AG04450 (cell line): ENCODE measurements at regions not wholly inside any gene's neighbourhood (a gene's known extent, or its start where the extent isn't known, plus 50 kb on each side); places are given as distances from the start of the nearest gene placed in this dataset.

Source experiments
- CTCF ChIA-PET: fragments of 300-600, 350-600 bp; formaldehyde crosslinking; extraction: SDS; loops from one replicate; lab custom pipeline; 2022; ENCODE audit warnings: antibody characterized with exemption, inconsistent platforms; lab: Charles Lee
- POLR2A ChIA-PET: fragments of 350-600 bp; formaldehyde crosslinking; extraction: SDS; loops from one replicate; lab custom pipeline; 2021; ENCODE audit warnings: antibody characterized with exemption, inconsistent platforms; lab: Yijun Ruan, JAX
- DNase-seq: peaks from one replicate; pipeline ENCODE4 v3.0.0-alpha.2; 2011; ENCODE audit warnings: low read depth, low spot score
- H3K27ac ChIP-seq: one replicate; pipeline ENCODE4 v1.5.1; 2012; ENCODE audit warnings: low read depth, low read length, control low read depth
- H3K27me3 ChIP-seq: one replicate; pipeline ENCODE4 v1.6.0; 2012; ENCODE audit warnings: low read length; ENCODE audit not compliant: control insufficient read depth, insufficient read depth
- H3K4me3 ChIP-seq: 2 replicates; pipeline ENCODE4 v1.5.1; 2011; ENCODE audit warnings: mild to moderate bottlenecking, low read depth, low read length, control low read depth
- H3K9me3 ChIP-seq: 2 replicates; pipeline ENCODE4 v1.5.1; 2012; ENCODE audit warnings: low read length; ENCODE audit not compliant: control insufficient read depth, insufficient read depth
- CTCF ChIP-seq: IDR thresholded peaks from 2 replicates; pipeline ENCODE4 v1.5.1; 2011; ENCODE audit warnings: low read depth, low read length, control low read depth, inconsistent platforms

DNA sequence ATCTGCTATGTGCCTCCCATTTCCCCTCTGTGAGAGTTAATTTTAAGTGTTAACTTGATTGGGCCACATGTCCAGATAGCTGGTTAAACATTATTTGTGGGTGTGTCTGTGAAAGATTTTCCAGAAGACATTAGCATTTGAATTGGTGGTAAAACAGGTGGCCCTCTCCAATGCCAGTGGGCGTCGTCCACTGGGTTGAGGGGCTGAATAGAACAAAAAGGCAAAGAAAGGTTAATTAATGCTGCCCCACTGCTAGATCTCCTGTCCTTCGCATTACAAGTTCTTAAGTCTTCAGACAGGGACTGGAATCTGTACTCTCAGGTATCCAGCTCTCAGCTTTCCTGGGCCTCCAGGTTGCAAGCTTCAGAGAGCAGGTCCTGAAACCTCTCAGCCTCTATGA lies 1160.9 kb upstream of the LRRN3 start:
- CTCF ChIA-PET: no interaction called here

GRCh38 chr7:109939207-109939606 lies 1151.7 kb upstream of the LRRN3 start:
- ChIA-PET CTCF (no interaction called here), POLR2A (no interaction called here)
- H3K9me3 ChIP-seq: no peaks in the 10 kb centered on the region
- H3K27me3 ChIP-seq: no peaks in the 10 kb centered on the region
- TF ChIP-seq CTCF: no peak
- no peak for DNase-seq
- no peak overlapping the region for H3K4me3 ChIP-seq
- H3K27ac ChIP-seq: no peak overlapping the region

More for the DNA sequence above, 1160.9 kb upstream of the LRRN3 start:
- POLR2A ChIA-PET: no interaction called here
- no peak overlapping the region for H3K4me3 ChIP-seq
- H3K27ac ChIP-seq: no peak overlapping the region
- no peaks in the 10 kb centered on the region; the same call in 1 of the 2 replicates for H3K9me3 ChIP-seq
- no peak for DNase-seq
- H3K27me3 ChIP-seq: no peaks in the 10 kb centered on the region
- TF ChIP-seq CTCF: no peak

DNA sequence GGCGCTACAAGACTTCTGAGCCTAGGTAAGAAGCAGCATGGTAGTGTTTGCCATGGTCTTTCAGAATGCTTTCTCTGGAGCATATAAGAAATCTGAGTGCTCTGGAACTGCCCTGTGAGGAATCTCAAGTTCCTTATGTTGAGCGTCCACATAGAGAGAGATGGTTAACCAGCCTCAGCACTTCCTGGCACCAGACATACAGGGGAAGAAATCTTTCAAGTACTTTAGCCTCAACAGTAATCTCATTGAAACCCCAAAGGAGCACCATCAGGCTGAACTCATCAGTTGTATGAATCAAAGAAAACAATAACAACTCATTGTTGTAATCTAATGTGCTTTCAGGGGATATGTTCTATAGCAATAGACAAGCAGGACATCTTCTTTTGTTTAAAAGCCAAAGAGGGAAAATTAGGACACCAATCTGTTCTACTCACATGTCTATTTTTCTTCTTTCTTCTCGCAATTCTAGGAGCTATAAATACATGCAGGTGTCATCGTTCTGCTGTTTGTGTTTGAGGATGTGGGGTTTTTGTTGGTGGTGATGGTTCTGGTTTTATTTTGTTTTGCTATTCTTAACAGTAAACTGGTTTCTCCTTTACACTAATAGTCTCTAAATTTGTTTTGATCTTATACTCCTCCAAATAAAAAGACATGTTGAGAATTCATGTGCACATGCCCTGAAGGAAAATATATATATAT lies 1145.0 kb upstream of the LRRN3 start:
- Histone ChIP-seq H3K4me3 (no peak overlapping the region), H3K27me3 (no peaks in the 10 kb centered on the region), H3K9me3 (no peaks in the 10 kb centered on the region), H3K27ac (no peak overlapping the region)
- ChIA-PET CTCF (no interaction called here), POLR2A (no interaction called here)
- no peak for TF ChIP-seq CTCF
- no peak for DNase-seq

DNA sequence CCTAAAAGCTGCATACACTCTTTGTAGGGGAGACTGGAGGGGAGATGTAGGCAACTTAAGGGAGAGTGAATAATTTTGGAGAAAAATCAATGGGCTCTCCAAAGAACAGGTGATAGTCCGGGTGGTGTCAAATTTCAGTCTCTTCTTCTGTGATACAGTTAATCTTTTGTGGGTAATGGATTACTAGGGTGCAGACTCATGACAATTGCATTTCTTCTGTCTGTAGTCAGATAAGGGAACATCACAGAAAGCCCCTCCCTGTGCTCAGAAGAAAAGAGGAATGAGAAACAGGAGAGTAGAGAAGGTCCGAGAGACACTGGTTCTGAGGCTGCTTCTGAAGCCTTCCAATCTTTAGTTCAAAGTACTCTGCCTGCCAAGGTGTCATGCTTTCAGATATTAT lies 1140.7 kb upstream of the LRRN3 start:
- no peak overlapping the region for H3K4me3 ChIP-seq
- no peaks in the 10 kb centered on the region for H3K9me3 ChIP-seq
- CTCF ChIA-PET: no interaction called here
- TF ChIP-seq CTCF: no peak
- DNase-seq: no peak
- H3K27ac ChIP-seq: no peak overlapping the region
- H3K27me3 ChIP-seq: no peaks in the 10 kb centered on the region
- POLR2A ChIA-PET: no interaction called here

DNA sequence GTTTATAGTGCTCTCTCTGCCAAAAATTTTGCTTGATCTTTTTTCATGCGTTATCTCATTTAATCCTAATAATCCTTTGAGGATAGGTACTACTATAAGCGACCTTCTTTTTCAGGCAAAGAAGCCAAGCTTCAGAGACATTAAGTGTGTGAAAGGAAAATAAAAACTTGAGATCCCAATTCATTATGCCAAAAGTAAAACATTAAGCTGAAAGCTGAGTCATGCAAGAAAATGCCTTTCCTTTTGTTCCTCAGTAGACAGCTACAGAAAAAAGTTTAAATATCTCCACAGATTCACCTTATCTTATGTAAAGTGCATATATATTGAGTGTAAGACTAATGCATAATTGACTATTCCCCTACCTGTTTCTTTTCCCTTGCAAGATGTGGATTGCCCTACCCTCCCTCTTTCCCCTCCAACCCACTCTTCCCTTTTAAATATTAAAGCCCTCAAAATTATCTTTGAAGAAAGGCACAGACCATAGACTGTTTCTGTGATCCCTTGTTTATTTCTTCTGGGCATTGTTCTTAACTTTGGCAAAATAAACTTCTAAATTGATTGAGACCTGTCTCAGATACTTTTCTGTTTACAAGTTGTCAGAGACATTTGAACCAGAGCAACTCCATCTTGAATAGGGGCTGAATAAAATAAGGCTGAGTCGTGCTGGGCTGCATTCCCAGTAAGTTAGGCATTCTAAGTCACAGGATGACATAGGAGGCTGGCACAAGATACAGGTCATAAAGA lies 1139.9 kb upstream of the LRRN3 start:
- no peak for DNase-seq
- POLR2A ChIA-PET: no interaction called here
- Histone ChIP-seq H3K27ac (no peak overlapping the region), H3K4me3 (no peak overlapping the region), H3K9me3 (no peaks in the 10 kb centered on the region), H3K27me3 (no peaks in the 10 kb centered on the region)
- no peak for TF ChIP-seq CTCF
- CTCF ChIA-PET: no interaction called here
